ENCODE measurements at regions not wholly inside any gene's neighbourhood (a gene's known extent, or its start where the extent isn't known, plus 50 kb on each side); places are given as distances from the start of the nearest gene placed in this dataset.

DNA sequence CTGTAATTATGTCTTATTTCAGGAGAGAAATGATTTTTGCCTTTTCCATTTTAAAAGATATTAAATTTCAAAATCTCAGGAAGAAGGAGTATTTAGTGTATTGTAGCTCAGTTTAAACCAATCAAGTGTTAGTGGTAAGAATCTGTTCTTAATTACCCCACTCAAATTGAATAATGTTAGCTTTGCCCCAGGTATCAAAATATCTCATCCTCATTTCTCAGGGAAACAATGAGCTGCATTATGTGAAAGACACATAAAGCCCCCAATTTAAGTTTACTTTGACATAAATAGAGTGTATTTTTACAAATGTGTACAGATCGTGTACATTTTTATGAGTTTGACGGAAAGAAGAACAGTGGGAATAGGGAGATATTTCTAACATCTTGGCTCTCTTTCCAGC is 317.4 kb upstream of the RARB start:
- no peak overlapping the region for H2AFZ ChIP-seq (ENCODE audit: low read length)

DNA sequence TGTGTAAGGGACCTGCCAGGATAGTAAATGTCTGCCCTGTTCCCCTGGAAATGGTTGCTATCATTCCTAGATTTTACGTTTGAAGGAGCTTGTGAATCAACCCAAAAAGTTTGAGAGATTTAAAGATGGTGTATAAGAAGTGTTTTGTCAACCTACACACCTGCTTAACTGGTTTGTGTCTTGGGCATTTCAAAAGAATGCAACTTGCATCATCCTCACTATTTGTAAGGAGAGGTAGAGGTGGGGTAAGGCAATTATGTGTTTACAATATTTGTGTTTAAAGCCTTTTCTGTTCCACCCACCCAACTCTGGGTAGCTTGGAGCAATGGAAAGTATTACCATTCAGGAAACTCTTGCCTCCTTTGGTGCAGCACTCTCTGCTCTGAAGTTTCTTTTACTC is 314.2 kb upstream of the RARB start:
- TF ChIP-seq, protein P1, sequence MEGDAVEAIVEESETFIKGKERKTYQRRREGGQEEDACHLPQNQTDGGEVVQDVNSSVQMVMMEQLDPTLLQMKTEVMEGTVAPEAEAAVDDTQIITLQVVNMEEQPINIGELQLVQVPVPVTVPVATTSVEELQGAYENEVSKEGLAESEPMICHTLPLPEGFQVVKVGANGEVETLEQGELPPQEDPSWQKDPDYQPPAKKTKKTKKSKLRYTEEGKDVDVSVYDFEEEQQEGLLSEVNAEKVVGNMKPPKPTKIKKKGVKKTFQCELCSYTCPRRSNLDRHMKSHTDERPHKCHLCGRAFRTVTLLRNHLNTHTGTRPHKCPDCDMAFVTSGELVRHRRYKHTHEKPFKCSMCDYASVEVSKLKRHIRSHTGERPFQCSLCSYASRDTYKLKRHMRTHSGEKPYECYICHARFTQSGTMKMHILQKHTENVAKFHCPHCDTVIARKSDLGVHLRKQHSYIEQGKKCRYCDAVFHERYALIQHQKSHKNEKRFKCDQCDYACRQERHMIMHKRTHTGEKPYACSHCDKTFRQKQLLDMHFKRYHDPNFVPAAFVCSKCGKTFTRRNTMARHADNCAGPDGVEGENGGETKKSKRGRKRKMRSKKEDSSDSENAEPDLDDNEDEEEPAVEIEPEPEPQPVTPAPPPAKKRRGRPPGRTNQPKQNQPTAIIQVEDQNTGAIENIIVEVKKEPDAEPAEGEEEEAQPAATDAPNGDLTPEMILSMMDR (IDR thresholded peaks at IDR 0.05; ENCODE audit: extremely low read depth, low read depth, low read length): no peak
- H3K79me2 ChIP-seq (ENCODE audit: insufficient read depth, low read length): no peaks in the 10 kb centered on the region
- H3K4me1 ChIP-seq (ENCODE audit: insufficient read depth, low read length): no peaks in the 10 kb centered on the region
- H3K4me3 ChIP-seq (ENCODE audit: insufficient read depth, low read length): no peak overlapping the region
- H4K20me1 ChIP-seq (ENCODE audit: insufficient read depth, low read length): no peaks in the 10 kb centered on the region
- H3K4me2 ChIP-seq (ENCODE audit: insufficient read depth, low read length): no peak overlapping the region
- no peaks in the 10 kb centered on the region for H3K9me3 ChIP-seq (ENCODE audit: low read depth, low read length)
- H3K27ac ChIP-seq (ENCODE audit: low read depth, low read length): no peak overlapping the region
- DNase-seq (ENCODE audit: insufficient read length, low spot score, missing footprints): no peak
- no peaks in the 10 kb centered on the region for H3K27me3 ChIP-seq (ENCODE audit: insufficient read depth, low read length)
- H2AFZ ChIP-seq (ENCODE audit: low read length): no peak overlapping the region
- no peaks in the 10 kb centered on the region for H3K36me3 ChIP-seq (ENCODE audit: insufficient read depth, low read length)

More for the DNA sequence above, 317.4 kb upstream of the RARB start:
- TF ChIP-seq, protein P1 (IDR thresholded peaks at IDR 0.05; ENCODE audit: extremely low read depth, low read depth, low read length): no peak
- Histone ChIP-seq H3K4me1 (ENCODE audit: insufficient read depth, low read length) (no peaks in the 10 kb centered on the region), H3K36me3 (ENCODE audit: insufficient read depth, low read length) (no peaks in the 10 kb centered on the region), H3K27me3 (ENCODE audit: insufficient read depth, low read length) (no peaks in the 10 kb centered on the region), H3K9me3 (ENCODE audit: low read depth, low read length) (no peaks in the 10 kb centered on the region), H4K20me1 (ENCODE audit: insufficient read depth, low read length) (no peaks in the 10 kb centered on the region), H3K4me3 (ENCODE audit: insufficient read depth, low read length) (no peak overlapping the region), H3K79me2 (ENCODE audit: insufficient read depth, low read length) (no peaks in the 10 kb centered on the region), H3K27ac (ENCODE audit: low read depth, low read length) (no peak overlapping the region), H3K4me2 (ENCODE audit: insufficient read depth, low read length) (no peak overlapping the region)
- DNase-seq (ENCODE audit: insufficient read length, low spot score, missing footprints): no peak

DNA sequence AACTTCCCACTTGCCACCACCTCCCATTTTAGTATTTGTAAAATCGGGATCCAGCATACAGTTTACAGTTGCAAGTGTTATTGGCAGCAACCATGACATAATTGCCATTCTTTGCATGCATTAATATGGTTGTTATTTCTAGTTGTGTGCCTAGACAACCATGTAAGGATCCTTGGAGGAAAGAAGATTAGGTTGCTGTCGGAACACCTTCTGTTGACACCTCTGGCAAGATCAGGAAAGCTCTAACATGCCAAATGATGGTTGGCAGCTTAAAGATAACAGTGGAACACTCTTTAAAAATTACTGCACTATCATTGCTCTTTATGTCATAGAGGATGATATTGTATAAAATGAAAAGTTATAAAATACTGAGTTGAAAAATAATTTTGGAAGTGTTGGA is 313.5 kb upstream of the RARB start:
- TF ChIP-seq, protein P1 (IDR thresholded peaks at IDR 0.05; ENCODE audit: extremely low read depth, low read depth, low read length): no peak
- Histone ChIP-seq H3K27me3 (ENCODE audit: insufficient read depth, low read length) (no peaks in the 10 kb centered on the region), H4K20me1 (ENCODE audit: insufficient read depth, low read length) (no peaks in the 10 kb centered on the region), H3K4me3 (ENCODE audit: insufficient read depth, low read length) (no peak overlapping the region), H3K79me2 (ENCODE audit: insufficient read depth, low read length) (no peaks in the 10 kb centered on the region), H3K27ac (ENCODE audit: low read depth, low read length) (no peak overlapping the region), H3K9me3 (ENCODE audit: low read depth, low read length) (no peaks in the 10 kb centered on the region), H3K4me1 (ENCODE audit: insufficient read depth, low read length) (no peaks in the 10 kb centered on the region), H2AFZ (ENCODE audit: low read length) (no peak overlapping the region), H3K4me2 (ENCODE audit: insufficient read depth, low read length) (no peak overlapping the region), H3K36me3 (ENCODE audit: insufficient read depth, low read length) (no peaks in the 10 kb centered on the region)
- DNase-seq (ENCODE audit: insufficient read length, low spot score, missing footprints): no peak

DNA sequence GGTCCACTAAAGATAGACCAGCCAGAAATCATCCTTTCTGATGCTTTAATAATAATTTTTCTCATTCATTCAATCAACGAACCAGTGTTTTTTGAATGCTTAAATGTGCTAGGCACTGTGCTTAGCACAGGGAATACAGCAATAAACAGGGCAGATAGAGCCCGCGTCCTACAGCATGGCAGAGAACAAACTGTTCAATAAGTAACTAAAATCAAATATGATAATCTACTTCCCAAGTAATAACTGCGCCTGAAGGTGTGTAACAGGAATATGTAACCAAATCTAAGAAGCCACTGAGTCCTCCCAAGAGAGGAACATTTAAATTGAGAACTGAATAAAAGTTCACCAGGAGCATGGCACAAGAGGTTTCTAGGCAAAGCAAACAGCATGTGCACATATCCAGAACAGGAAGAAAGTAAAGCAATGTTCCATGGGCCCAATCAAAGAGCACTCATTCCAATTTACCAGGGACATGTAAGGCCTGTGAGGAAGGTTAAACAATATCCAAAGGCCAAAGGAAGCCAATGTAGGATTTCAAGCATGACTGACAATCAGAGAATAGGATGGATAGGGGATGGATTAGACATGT is 311.0 kb upstream of the RARB start:
- TF ChIP-seq, protein P1 (IDR thresholded peaks at IDR 0.05; ENCODE audit: extremely low read depth, low read depth, low read length): no peak
- Histone ChIP-seq H3K4me3 (ENCODE audit: insufficient read depth, low read length) (no peak overlapping the region), H3K27ac (ENCODE audit: low read depth, low read length) (no peak overlapping the region), H3K27me3 (ENCODE audit: insufficient read depth, low read length) (no peaks in the 10 kb centered on the region), H3K36me3 (ENCODE audit: insufficient read depth, low read length) (no peaks in the 10 kb centered on the region), H3K4me2 (ENCODE audit: insufficient read depth, low read length) (no peak overlapping the region), H3K4me1 (ENCODE audit: insufficient read depth, low read length) (no peaks in the 10 kb centered on the region), H2AFZ (ENCODE audit: low read length) (no peak overlapping the region), H4K20me1 (ENCODE audit: insufficient read depth, low read length) (no peaks in the 10 kb centered on the region), H3K79me2 (ENCODE audit: insufficient read depth, low read length) (no peaks in the 10 kb centered on the region), H3K9me3 (ENCODE audit: low read depth, low read length) (no peaks in the 10 kb centered on the region)
- no peak for DNase-seq (ENCODE audit: insufficient read length, low spot score, missing footprints)
